ENCODE measurements at regions not wholly inside any gene's neighbourhood (a gene's known extent, or its start where the extent isn't known, plus 50 kb on each side); places are given as distances from the start of the nearest gene placed in this dataset.

GRCh38 chr2:164080486-164080885, 344.7 kb upstream of the FIGN start:
- DNase-seq (ENCODE audit: low spot score) = no peak
- 72% methylated on average over 2 of the region's 2 CpGs for WGBS

GRCh38 chr2:164079258-164079657, 343.4 kb upstream of the FIGN start:
- WGBS = 53% methylated on average over 2 of the region's 2 CpGs
- no peak for TF ChIP-seq POLR2AphosphoS5 (IDR thresholded peaks at IDR 0.05)
- TF ChIP-seq POLR2A (IDR thresholded peaks at IDR 0.05) = no peak
- no peak for TF ChIP-seq CTCF (IDR thresholded peaks at IDR 0.05)
- H3K36me3 ChIP-seq = no peaks in the 10 kb centered on the region
- no peak overlapping the region for H3K4me3 ChIP-seq
- no peak overlapping the region for H3K27ac ChIP-seq
- no peaks in the 10 kb centered on the region for H3K9me3 ChIP-seq
- intact Hi-C loops (cut with DNase I) = no loop called here
- no peaks in the 10 kb centered on the region for H3K4me1 ChIP-seq (replicated peaks)
- DNase-seq (ENCODE audit: low spot score) = no peak
- no peaks in the 10 kb centered on the region for H3K27me3 ChIP-seq (replicated peaks; ENCODE audit: insufficient read depth)

More at GRCh38 chr2:164080486-164080885, 344.7 kb upstream of the FIGN start:
- H3K27ac ChIP-seq = no peak overlapping the region
- intact Hi-C loops (cut with DNase I) = no loop called here
- no peaks in the 10 kb centered on the region for H3K9me3 ChIP-seq
- H3K4me1 ChIP-seq (replicated peaks) = no peaks in the 10 kb centered on the region
- no peak for TF ChIP-seq POLR2AphosphoS5 (IDR thresholded peaks at IDR 0.05)
- no peak for TF ChIP-seq CTCF (IDR thresholded peaks at IDR 0.05)
- TF ChIP-seq POLR2A (IDR thresholded peaks at IDR 0.05) = no peak
- no peak overlapping the region for H3K4me3 ChIP-seq
- H3K36me3 ChIP-seq = no peaks in the 10 kb centered on the region
- no peaks in the 10 kb centered on the region for H3K27me3 ChIP-seq (replicated peaks; ENCODE audit: insufficient read depth)

GRCh38 chr2:164078421-164078820, 342.6 kb upstream of the FIGN start:
- Histone ChIP-seq H3K36me3 (no peaks in the 10 kb centered on the region), H3K4me1 (replicated peaks) (no peaks in the 10 kb centered on the region), H3K4me3 (no peak overlapping the region), H3K27ac (no peak overlapping the region), H3K9me3 (no peaks in the 10 kb centered on the region), H3K27me3 (replicated peaks; ENCODE audit: insufficient read depth) (no peaks in the 10 kb centered on the region)
- DNase-seq (ENCODE audit: low spot score) = no peak
- TF ChIP-seq POLR2A (IDR thresholded peaks at IDR 0.05) (no peak), CTCF (IDR thresholded peaks at IDR 0.05) (no peak)
- 69% methylated on average over 4 of the region's 4 CpGs for WGBS
- intact Hi-C loops (cut with DNase I) = no loop called here

- Histone ChIP-seq H3K27ac (no peak overlapping the region), H3K36me3 (no peaks in the 10 kb centered on the region), H3K27me3 (replicated peaks; ENCODE audit: insufficient read depth) (no peaks in the 10 kb centered on the region), H3K4me3 (no peak overlapping the region), H3K4me1 (replicated peaks) (no peaks in the 10 kb centered on the region), H3K9me3 (no peaks in the 10 kb centered on the region)
- TF ChIP-seq POLR2AphosphoS5 (IDR thresholded peaks at IDR 0.05) = no peak
- no peak for TF ChIP-seq CTCF (IDR thresholded peaks at IDR 0.05)
- no peak for TF ChIP-seq POLR2A (IDR thresholded peaks at IDR 0.05)
- DNase-seq (ENCODE audit: low spot score) = no peak
- intact Hi-C loops (cut with DNase I) = no loop called here
- 39% methylated on average over 12 of the region's 12 CpGs for WGBS
Observed at GRCh38 chr2:164073101-164074074, 337.6 kb upstream of the FIGN start.

- Histone ChIP-seq H3K27me3 (replicated peaks; ENCODE audit: insufficient read depth) (no peaks in the 10 kb centered on the region), H3K27ac (no peak overlapping the region), H3K9me3 (no peaks in the 10 kb centered on the region), H3K4me1 (replicated peaks) (no peaks in the 10 kb centered on the region), H3K4me3 (no peak overlapping the region), H3K36me3 (no peaks in the 10 kb centered on the region)
- no peak for TF ChIP-seq POLR2A (IDR thresholded peaks at IDR 0.05)
- TF ChIP-seq CTCF (IDR thresholded peaks at IDR 0.05) = no peak
- no peak for TF ChIP-seq POLR2AphosphoS5 (IDR thresholded peaks at IDR 0.05)
- intact Hi-C loops (cut with DNase I) = loop anchor here (10.0 kb wide), 1 partner anchor 725 kb away; no protein-coding TSS in a partner anchor
- no peak for DNase-seq (ENCODE audit: low spot score)
- 72% methylated on average over 1 of the region's 1 CpG for WGBS
Observed at GRCh38 chr2:164069540-164069939, 333.7 kb upstream of the FIGN start.
